SK-N-MC (cell line): ENCODE measurements at regions not wholly inside any gene's neighbourhood (a gene's known extent, or its start where the extent isn't known, plus 50 kb on each side); places are given as distances from the start of the nearest gene placed in this dataset.

Experiments
- EZH2 ChIP-seq: fragments of 200-600 bp; sonication (generic); IDR thresholded peaks from one replicate; pipeline ENCODE4 v1.6.1; 2017; ENCODE audit warnings: antibody characterized with exemption
- POLR2AphosphoS5 ChIP-seq: IDR thresholded peaks from 2 replicates; pipeline ENCODE4 v1.6.1; 2012; ENCODE audit warnings: mild to moderate bottlenecking, low read depth, low read length, borderline replicate concordance

GRCh38 chr10:36781570-36781969 is 343.8 kb upstream of the ANKRD30A start:
- TF ChIP-seq EZH2 (no peak), POLR2AphosphoS5 (no peak)
